WTC11 (cell line): ENCODE measurements at regions not wholly inside any gene's neighbourhood (a gene's known extent, or its start where the extent isn't known, plus 50 kb on each side); places are given as distances from the start of the nearest gene placed in this dataset.

ENCODE experiments used
- ATF2 ChIP-seq: sonication (generic); formaldehyde crosslinking; IDR thresholded peaks from 2 replicates; pipeline ENCODE4 v1.8.1; 2022; ENCODE audit warnings: low read depth, missing genetic modification reagents, borderline replicate concordance
- CTCF ChIP-seq: fragments of 200-600 bp; IDR thresholded peaks from 2 replicates; pipeline ENCODE4 v1.8.0; 2022; ENCODE audit warnings: antibody characterized with exemption
- E2F4 ChIP-seq: sonication (generic); formaldehyde crosslinking; IDR thresholded peaks from 2 replicates; pipeline ENCODE4 v1.8.1; 2022; ENCODE audit warnings: low read depth, mild to moderate bottlenecking, moderate library complexity, missing genetic modification reagents, borderline replicate concordance
- FOXJ3 ChIP-seq: sonication (generic); formaldehyde crosslinking; IDR thresholded peaks from 2 replicates; pipeline ENCODE4 v1.9.0; 2021; ENCODE audit warnings: missing genetic modification reagents, mild to moderate bottlenecking, borderline replicate concordance
- MAX ChIP-seq: sonication (generic); formaldehyde crosslinking; IDR thresholded peaks from 2 replicates; pipeline ENCODE4 v1.8.0; 2022; ENCODE audit warnings: mild to moderate bottlenecking, missing genetic modification reagents
- NFYB ChIP-seq: sonication (generic); formaldehyde crosslinking; conservative IDR thresholded peaks from 2 replicates; pipeline ENCODE4 v1.8.0; 2022; ENCODE audit warnings: low read depth, missing genetic modification reagents
- SP1 ChIP-seq: sonication (generic); formaldehyde crosslinking; conservative IDR thresholded peaks from 2 replicates; pipeline ENCODE4 v1.8.1; 2022; ENCODE audit warnings: missing genetic modification reagents
- TCF7 ChIP-seq: sonication (generic); formaldehyde crosslinking; IDR thresholded peaks from 2 replicates; pipeline ENCODE4 v1.8.0; 2022; ENCODE audit warnings: mild to moderate bottlenecking, low read depth, missing genetic modification reagents, moderate library complexity
- TEAD4 ChIP-seq: sonication (generic); formaldehyde crosslinking; IDR thresholded peaks from 2 replicates; pipeline ENCODE4 v1.8.0; 2022; ENCODE audit warnings: mild to moderate bottlenecking, missing genetic modification reagents
- TP53 ChIP-seq: sonication (generic); formaldehyde crosslinking; IDR thresholded peaks from 2 replicates; pipeline ENCODE4 v1.8.1; 2023; ENCODE audit warnings: mild to moderate bottlenecking, missing genetic modification reagents
- ZBTB43 ChIP-seq: sonication (generic); formaldehyde crosslinking; IDR thresholded peaks from 2 replicates; pipeline ENCODE4 v1.8.1; 2023; ENCODE audit warnings: mild to moderate bottlenecking, missing genetic modification reagents
- ZNF121 ChIP-seq: sonication (generic); formaldehyde crosslinking; IDR thresholded peaks from 2 replicates; pipeline ENCODE4 v1.8.0; 2023; ENCODE audit warnings: missing genetic modification reagents
- ZNF512 ChIP-seq: sonication (generic); formaldehyde crosslinking; IDR thresholded peaks from 2 replicates; pipeline ENCODE4 v1.8.1; 2022; ENCODE audit warnings: missing genetic modification reagents, borderline replicate concordance

- TF ChIP-seq TP53, result no peak
- no peak for TF ChIP-seq SP1 (CRISPR knock-in tag)
- no peak for TF ChIP-seq ZNF121
- TF ChIP-seq CTCF, result no peak
- TF ChIP-seq ATF2 (CRISPR knock-in tag), result no peak
- no peak for TF ChIP-seq TCF7
- no peak for TF ChIP-seq E2F4 (CRISPR knock-in tag)
- no peak for TF ChIP-seq NFYB (CRISPR knock-in tag)
- no peak for TF ChIP-seq ZBTB43
- TF ChIP-seq TEAD4, result no peak
- TF ChIP-seq MAX (CRISPR knock-in tag), result no peak
- TF ChIP-seq FOXJ3 (CRISPR knock-in tag), result no peak
- no peak for TF ChIP-seq ZNF512 (CRISPR knock-in tag)
These were observed 232.0 kb upstream of the NRXN1 start for GRCh38 chr2:51263951-51264350.
